Mucosa of descending colon (tissue), 3 donors: ENCODE measurements at regions not wholly inside any gene's neighbourhood (a gene's known extent, or its start where the extent isn't known, plus 50 kb on each side); places are given as distances from the start of the nearest gene placed in this dataset.

Experiments
- ATAC-seq: fragments of 200-7000 bp; cut with Tn5 transposase; one replicate; pipeline ENCODE4 v1.9.1; 2020; ENCODE audit warnings: mild to moderate bottlenecking, moderate library complexity
- DNase-seq, 3 donors: peaks; one replicate each; pipeline ENCODE4 v3.0.0-alpha.2; 2020
- H3K36me3 ChIP-seq: fragments of 200-600 bp; one replicate; pipeline ENCODE4 v1.8.0; 2021; ENCODE audit warnings: low read depth, mild to moderate bottlenecking
- H3K4me1 ChIP-seq: fragments of 200-600 bp; one replicate; pipeline ENCODE4 v1.8.0; 2021; ENCODE audit warnings: low read depth, mild to moderate bottlenecking
- H3K4me3 ChIP-seq: fragments of 200-600 bp; one replicate; pipeline ENCODE4 v1.8.0; 2021; ENCODE audit warnings: mild to moderate bottlenecking
- H3K9me3 ChIP-seq: fragments of 200-600 bp; one replicate; pipeline ENCODE4 v1.8.0; 2021; ENCODE audit warnings: mild to moderate bottlenecking
- intact Hi-C, 2 donors: fragments of 100-400 bp; cut with DNase I in 1 of 2; cut with micrococcal nuclease in 1 of 2; formaldehyde crosslinking; loops; one replicate each; pipeline versions ENCODE4 v1.11.0 to v1.11.1; 2022; cut with DNase I, micrococcal nuclease
- TF ChIP-seq, protein P1 (sequence below): fragments of 200-600 bp; IDR thresholded peaks from one replicate; pipeline ENCODE4 v1.8.0; 2022; ENCODE audit warnings: antibody characterized with exemption, mild to moderate bottlenecking
- donor health status: DM: no; HTN: no; CAD: no; lungs with moderate emphysema.
- donor health status: DM: no; HTN: no; CAD: no.
- donor health status: DM: no; HTN: yes; CAD: no.

DNA sequence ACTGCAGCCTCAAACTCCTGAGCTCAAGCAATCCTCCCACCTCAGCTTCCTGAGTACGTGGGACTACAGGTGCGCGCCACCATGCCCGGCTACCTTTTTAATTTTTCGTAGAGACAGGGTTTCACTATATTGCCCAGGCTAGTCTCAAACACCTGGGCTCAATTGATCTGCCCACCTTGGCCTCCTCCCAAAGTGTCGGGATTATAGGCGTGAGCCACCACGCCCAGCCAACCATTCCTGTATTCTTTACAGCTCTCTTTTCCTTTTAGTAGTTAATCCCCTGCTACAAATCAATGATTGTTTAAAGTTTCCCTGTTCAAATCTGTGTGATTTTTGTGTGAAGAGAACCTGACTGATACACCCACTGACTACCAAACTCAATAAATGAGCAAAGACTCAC lies 75.4 kb upstream of the SVIL start:
- Histone ChIP-seq H3K9me3 (no peaks in the 10 kb centered on the region), H3K36me3 (no peaks in the 10 kb centered on the region), H3K4me1 (no peaks in the 10 kb centered on the region), H3K4me3 (no peak overlapping the region)
- peak; percentile 66 for ATAC-seq
- peak in 2 of 3 donors; percentile 40 to 65 for DNase-seq
- intact Hi-C loops = no loop called here
- TF ChIP-seq, protein P1, sequence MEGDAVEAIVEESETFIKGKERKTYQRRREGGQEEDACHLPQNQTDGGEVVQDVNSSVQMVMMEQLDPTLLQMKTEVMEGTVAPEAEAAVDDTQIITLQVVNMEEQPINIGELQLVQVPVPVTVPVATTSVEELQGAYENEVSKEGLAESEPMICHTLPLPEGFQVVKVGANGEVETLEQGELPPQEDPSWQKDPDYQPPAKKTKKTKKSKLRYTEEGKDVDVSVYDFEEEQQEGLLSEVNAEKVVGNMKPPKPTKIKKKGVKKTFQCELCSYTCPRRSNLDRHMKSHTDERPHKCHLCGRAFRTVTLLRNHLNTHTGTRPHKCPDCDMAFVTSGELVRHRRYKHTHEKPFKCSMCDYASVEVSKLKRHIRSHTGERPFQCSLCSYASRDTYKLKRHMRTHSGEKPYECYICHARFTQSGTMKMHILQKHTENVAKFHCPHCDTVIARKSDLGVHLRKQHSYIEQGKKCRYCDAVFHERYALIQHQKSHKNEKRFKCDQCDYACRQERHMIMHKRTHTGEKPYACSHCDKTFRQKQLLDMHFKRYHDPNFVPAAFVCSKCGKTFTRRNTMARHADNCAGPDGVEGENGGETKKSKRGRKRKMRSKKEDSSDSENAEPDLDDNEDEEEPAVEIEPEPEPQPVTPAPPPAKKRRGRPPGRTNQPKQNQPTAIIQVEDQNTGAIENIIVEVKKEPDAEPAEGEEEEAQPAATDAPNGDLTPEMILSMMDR = no peak

DNA sequence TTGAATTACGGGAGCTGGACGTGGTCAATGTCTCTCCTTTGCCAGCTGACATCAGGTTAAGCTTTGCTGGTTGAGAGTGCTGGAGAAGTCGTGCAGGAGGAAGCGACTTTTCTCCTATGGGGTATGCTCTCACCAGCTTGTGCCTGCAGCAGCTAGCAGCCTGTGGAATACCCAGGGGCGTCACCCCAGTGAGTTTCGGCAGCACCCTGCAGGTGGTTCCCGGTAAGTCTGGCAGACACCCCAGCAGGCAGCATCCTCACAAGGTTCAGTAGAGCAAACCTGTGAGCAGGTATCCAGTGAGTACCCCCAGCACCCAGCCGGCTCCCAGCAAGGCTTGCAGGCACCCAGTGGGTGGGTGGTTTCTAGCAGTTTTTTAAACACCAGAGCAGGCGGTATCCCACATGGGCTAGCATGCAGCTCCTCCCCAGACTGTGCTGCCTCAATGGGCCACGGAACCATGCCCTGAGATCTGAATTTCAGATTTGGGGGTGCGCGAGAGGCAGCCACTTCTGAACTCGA lies 74.8 kb upstream of the SVIL start:
- H3K4me1 ChIP-seq = no peaks in the 10 kb centered on the region
- TF ChIP-seq, protein P1 = no peak
- intact Hi-C loops = no loop called here
- ATAC-seq (no peak), DNase-seq (no peak)
- H3K4me3 ChIP-seq = no peak overlapping the region
- no peaks in the 10 kb centered on the region for H3K9me3 ChIP-seq
- no peaks in the 10 kb centered on the region for H3K36me3 ChIP-seq

DNA sequence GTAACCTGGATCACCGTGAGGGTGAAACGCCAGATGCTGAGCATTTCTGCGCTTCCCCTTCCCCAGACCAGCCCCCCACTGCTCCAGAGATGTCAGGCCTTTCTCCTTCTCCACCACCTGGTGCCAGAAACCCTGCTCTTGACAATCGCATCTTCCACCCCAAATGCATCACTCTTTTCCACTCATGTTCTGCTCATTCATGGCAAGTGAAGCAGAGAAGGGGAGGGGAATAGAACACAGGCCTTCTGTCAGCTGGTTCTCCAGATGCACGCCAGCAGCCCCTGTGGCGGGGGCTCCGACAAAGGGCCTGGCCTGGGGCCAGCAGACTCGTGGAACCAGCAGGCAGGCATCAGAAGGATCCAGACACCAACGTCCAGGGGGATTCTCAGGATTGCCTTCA lies 68.5 kb upstream of the SVIL start:
- no peaks in the 10 kb centered on the region for H3K9me3 ChIP-seq
- no peak for DNase-seq
- intact Hi-C loops = no loop called here
- H3K4me3 ChIP-seq = no peak overlapping the region
- ATAC-seq = no peak
- no peaks in the 10 kb centered on the region for H3K4me1 ChIP-seq
- TF ChIP-seq, protein P1 = no peak
- H3K36me3 ChIP-seq = no peaks in the 10 kb centered on the region

DNA sequence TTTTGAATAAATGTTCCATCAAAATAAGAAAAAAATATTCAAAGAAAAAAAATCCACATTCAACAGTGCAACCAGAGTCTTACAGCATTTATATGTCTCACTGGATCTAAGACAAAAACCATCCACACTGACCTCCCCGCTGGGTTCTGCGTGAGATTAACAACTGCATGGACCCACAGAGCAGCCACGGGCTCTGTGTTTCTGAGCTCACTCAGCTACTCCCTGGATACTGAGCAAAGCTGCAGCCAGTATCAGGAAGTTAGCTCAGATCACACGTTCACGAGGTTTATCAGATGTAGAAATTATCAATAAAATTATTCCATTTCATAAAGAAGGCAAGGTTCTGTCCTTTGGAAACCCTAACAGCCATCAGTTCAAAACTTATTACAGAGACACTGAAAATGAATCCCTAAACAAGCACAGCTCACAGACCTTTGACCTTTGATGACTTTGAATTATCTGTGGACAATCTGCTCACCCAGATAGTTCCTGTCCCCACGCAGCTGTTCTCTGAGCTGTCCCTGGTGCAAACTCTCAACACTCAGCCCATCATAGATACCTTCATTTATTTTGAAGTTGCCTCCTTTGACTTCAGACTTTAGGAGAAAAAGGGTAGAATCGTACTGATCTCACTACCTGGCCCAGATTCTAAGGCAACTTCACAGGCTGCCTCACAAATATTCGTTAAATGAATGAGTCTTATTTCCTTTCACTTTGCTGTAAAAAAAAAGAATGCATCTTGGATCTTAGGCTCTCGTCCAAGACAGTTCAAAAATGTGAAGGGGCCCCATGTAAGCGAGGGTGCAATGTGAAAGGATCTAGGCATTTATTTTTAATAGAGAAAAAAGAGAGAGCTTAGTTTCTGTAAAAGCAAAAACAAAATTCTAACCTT lies 67.7 kb upstream of the SVIL start:
- ATAC-seq = peak; percentile 51
- DNase-seq = no peak
- no peaks in the 10 kb centered on the region for H3K4me1 ChIP-seq
- no peak overlapping the region for H3K4me3 ChIP-seq
- intact Hi-C loops = no loop called here
- H3K36me3 ChIP-seq = no peaks in the 10 kb centered on the region
- TF ChIP-seq, protein P1 = no peak
- H3K9me3 ChIP-seq = no peaks in the 10 kb centered on the region

DNA sequence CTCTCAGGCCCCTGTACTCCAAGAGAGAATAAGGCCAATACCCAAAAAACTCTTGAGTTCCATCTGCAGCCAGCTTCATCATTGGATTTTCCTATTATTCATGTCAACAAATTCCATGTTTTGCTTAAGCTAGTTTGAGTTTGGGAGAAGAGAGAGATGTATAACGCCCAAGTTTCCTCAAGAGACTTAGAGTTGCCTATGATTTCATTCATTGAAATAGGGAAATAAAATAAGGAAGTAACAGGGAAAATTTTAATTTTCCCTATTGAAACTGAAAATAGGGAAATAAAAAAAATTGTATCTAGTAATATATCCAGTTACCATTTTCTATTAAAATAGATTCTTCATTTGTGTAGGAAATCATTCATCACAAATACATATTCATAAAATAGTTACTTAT lies 66.5 kb upstream of the SVIL start:
- TF ChIP-seq, protein P1 = no peak
- Histone ChIP-seq H3K36me3 (no peaks in the 10 kb centered on the region), H3K4me1 (no peaks in the 10 kb centered on the region), H3K4me3 (no peak overlapping the region), H3K9me3 (no peaks in the 10 kb centered on the region)
- intact Hi-C loops = no loop called here
- DNase-seq (no peak), ATAC-seq (no peak)
